ENCODE measurements at regions not wholly inside any gene's neighbourhood (a gene's known extent, or its start where the extent isn't known, plus 50 kb on each side); places are given as distances from the start of the nearest gene placed in this dataset.

- in situ Hi-C loops (cut with HindIII; ENCODE audit: low pct_unique_long_range_greater_than_20kb, low sequenced_read_pairs), result no loop called here
- no peak for DNase-seq (ENCODE audit: low read depth)
These were observed 257.5 kb upstream of the KLHL29 start for GRCh38 chr2:23127465-23127864.

GRCh38 chr2:23128684-23129292 lies 256.2 kb upstream of the KLHL29 start:
- no peak for DNase-seq (ENCODE audit: low read depth)
- in situ Hi-C loops (cut with HindIII; ENCODE audit: low pct_unique_long_range_greater_than_20kb, low sequenced_read_pairs), result no loop called here

- in situ Hi-C loops (cut with HindIII; ENCODE audit: low pct_unique_long_range_greater_than_20kb, low sequenced_read_pairs), result no loop called here
- no peak for DNase-seq (ENCODE audit: low read depth)
These were observed 253.9 kb upstream of the KLHL29 start for GRCh38 chr2:23131066-23131575.

GRCh38 chr2:23132000-23132399 lies 253.0 kb upstream of the KLHL29 start:
- DNase-seq (ENCODE audit: low read depth), result no peak
- in situ Hi-C loops (cut with HindIII; ENCODE audit: low pct_unique_long_range_greater_than_20kb, low sequenced_read_pairs), result no loop called here

GRCh38 chr2:23132823-23133595 lies 252.0 kb upstream of the KLHL29 start:
- in situ Hi-C loops (cut with HindIII; ENCODE audit: low pct_unique_long_range_greater_than_20kb, low sequenced_read_pairs), result no loop called here
- DNase-seq (ENCODE audit: low read depth), result no peak

GRCh38 chr2:23134726-23135125 lies 250.3 kb upstream of the KLHL29 start:
- in situ Hi-C loops (cut with HindIII; ENCODE audit: low pct_unique_long_range_greater_than_20kb, low sequenced_read_pairs), result no loop called here

GRCh38 chr2:23135481-23136100 lies 249.4 kb upstream of the KLHL29 start:
- in situ Hi-C loops (cut with HindIII; ENCODE audit: low pct_unique_long_range_greater_than_20kb, low sequenced_read_pairs), result no loop called here
- no peak for DNase-seq (ENCODE audit: low read depth)

More at GRCh38 chr2:23134726-23135125, 250.3 kb upstream of the KLHL29 start:
- no peak for DNase-seq (ENCODE audit: low read depth)

GRCh38 chr2:23137166-23137565 lies 247.8 kb upstream of the KLHL29 start:
- DNase-seq (ENCODE audit: low read depth), result no peak
- in situ Hi-C loops (cut with HindIII; ENCODE audit: low pct_unique_long_range_greater_than_20kb, low sequenced_read_pairs), result no loop called here

- no peak for DNase-seq (ENCODE audit: low read depth)
- in situ Hi-C loops (cut with HindIII; ENCODE audit: low pct_unique_long_range_greater_than_20kb, low sequenced_read_pairs), result no loop called here
These were observed 246.3 kb upstream of the KLHL29 start for GRCh38 chr2:23138701-23139100.

GRCh38 chr2:23145460-23145859 lies 239.5 kb upstream of the KLHL29 start:
- no peak for DNase-seq (ENCODE audit: low read depth)
- in situ Hi-C loops (cut with HindIII; ENCODE audit: low pct_unique_long_range_greater_than_20kb, low sequenced_read_pairs), result no loop called here

- DNase-seq (ENCODE audit: low read depth), result no peak
- in situ Hi-C loops (cut with HindIII; ENCODE audit: low pct_unique_long_range_greater_than_20kb, low sequenced_read_pairs), result no loop called here
These were observed 239.0 kb upstream of the KLHL29 start for GRCh38 chr2:23146011-23146410.

- in situ Hi-C loops (cut with HindIII; ENCODE audit: low pct_unique_long_range_greater_than_20kb, low sequenced_read_pairs), result no loop called here
- no peak for DNase-seq (ENCODE audit: low read depth)
These were observed 236.6 kb upstream of the KLHL29 start for GRCh38 chr2:23148342-23148741.

- in situ Hi-C loops (cut with HindIII; ENCODE audit: low pct_unique_long_range_greater_than_20kb, low sequenced_read_pairs), result no loop called here
- DNase-seq (ENCODE audit: low read depth), result no peak
These were observed 235.2 kb upstream of the KLHL29 start for GRCh38 chr2:23149777-23150176.

- in situ Hi-C loops (cut with HindIII; ENCODE audit: low pct_unique_long_range_greater_than_20kb, low sequenced_read_pairs), result no loop called here
- DNase-seq (ENCODE audit: low read depth), result no peak
These were observed 231.5 kb upstream of the KLHL29 start for GRCh38 chr2:23153484-23153883.

GRCh38 chr2:23155022-23155421 lies 230.0 kb upstream of the KLHL29 start:
- in situ Hi-C loops (cut with HindIII; ENCODE audit: low pct_unique_long_range_greater_than_20kb, low sequenced_read_pairs), result no loop called here
- no peak for DNase-seq (ENCODE audit: low read depth)

GRCh38 chr2:23157812-23158211 lies 227.2 kb upstream of the KLHL29 start:
- no peak for DNase-seq (ENCODE audit: low read depth)
- in situ Hi-C loops (cut with HindIII; ENCODE audit: low pct_unique_long_range_greater_than_20kb, low sequenced_read_pairs), result no loop called here

GRCh38 chr2:23158306-23158705 lies 226.7 kb upstream of the KLHL29 start:
- no peak for DNase-seq (ENCODE audit: low read depth)
- in situ Hi-C loops (cut with HindIII; ENCODE audit: low pct_unique_long_range_greater_than_20kb, low sequenced_read_pairs), result no loop called here

- in situ Hi-C loops (cut with HindIII; ENCODE audit: low pct_unique_long_range_greater_than_20kb, low sequenced_read_pairs), result no loop called here
- no peak for DNase-seq (ENCODE audit: low read depth)
These were observed 225.1 kb upstream of the KLHL29 start for GRCh38 chr2:23159746-23160405.

- in situ Hi-C loops (cut with HindIII; ENCODE audit: low pct_unique_long_range_greater_than_20kb, low sequenced_read_pairs), result no loop called here
- no peak for DNase-seq (ENCODE audit: low read depth)
These were observed 220.8 kb upstream of the KLHL29 start for GRCh38 chr2:23164173-23164572.
